ENCODE measurements at regions not wholly inside any gene's neighbourhood (a gene's known extent, or its start where the extent isn't known, plus 50 kb on each side); places are given as distances from the start of the nearest gene placed in this dataset.

DNA sequence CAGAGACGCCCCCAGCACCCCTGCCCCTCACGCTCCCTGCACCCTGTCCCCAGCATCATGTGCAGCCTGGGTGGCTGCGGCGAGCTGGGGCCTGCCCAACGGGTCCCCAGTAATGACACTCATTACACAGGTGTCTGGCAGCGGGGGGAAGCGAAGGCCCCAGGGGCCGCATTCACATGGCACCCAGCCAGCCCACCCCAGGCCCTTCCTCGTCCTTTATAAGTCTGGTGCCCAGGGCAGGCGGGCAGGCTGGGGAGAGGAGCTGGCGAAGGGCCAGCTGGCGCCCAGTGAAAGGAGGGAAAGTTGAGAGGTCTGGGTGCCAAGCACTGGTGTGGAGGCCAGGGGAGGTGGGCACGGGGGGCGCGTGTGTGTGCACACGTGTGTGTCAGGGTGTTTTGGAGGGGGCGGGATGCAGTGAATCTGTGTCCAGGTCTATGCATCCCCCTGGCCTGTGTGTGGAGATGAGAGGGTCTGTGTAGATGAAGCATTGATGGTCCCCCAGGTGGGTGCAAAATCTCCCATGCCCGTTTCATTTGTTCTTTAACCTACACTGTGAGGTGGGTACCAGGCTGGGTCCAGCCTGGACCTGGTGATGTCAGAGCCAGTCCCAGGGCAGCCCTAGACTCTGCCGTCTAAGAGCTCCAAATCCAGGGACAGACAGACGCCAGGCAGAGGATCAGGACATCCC, 105.3 kb downstream of the CEBPB start:
- TF ChIP-seq, protein P1, sequence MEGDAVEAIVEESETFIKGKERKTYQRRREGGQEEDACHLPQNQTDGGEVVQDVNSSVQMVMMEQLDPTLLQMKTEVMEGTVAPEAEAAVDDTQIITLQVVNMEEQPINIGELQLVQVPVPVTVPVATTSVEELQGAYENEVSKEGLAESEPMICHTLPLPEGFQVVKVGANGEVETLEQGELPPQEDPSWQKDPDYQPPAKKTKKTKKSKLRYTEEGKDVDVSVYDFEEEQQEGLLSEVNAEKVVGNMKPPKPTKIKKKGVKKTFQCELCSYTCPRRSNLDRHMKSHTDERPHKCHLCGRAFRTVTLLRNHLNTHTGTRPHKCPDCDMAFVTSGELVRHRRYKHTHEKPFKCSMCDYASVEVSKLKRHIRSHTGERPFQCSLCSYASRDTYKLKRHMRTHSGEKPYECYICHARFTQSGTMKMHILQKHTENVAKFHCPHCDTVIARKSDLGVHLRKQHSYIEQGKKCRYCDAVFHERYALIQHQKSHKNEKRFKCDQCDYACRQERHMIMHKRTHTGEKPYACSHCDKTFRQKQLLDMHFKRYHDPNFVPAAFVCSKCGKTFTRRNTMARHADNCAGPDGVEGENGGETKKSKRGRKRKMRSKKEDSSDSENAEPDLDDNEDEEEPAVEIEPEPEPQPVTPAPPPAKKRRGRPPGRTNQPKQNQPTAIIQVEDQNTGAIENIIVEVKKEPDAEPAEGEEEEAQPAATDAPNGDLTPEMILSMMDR (conservative IDR thresholded peaks at IDR 0.05) = no peak
- no peak for TF ChIP-seq ZFX (IDR thresholded peaks at IDR 0.05)
